HG03354 (cell line): ENCODE measurements at regions not wholly inside any gene's neighbourhood (a gene's known extent, or its start where the extent isn't known, plus 50 kb on each side); places are given as distances from the start of the nearest gene placed in this dataset.
"Not testable (repeated sequence)": the region's sequence is repeated elsewhere in the genome, so short reads cannot be mapped to it uniquely, and the experiment has no call there.

ENCODE experiments used
- ATAC-seq: cut with Tn5 transposase; IDR thresholded peaks from one replicate; pipeline ENCODE4 v1.9.1; 2021; ENCODE audit warnings: mild to moderate bottlenecking; ENCODE audit not compliant: unreplicated experiment, poor library complexity, severe bottlenecking

DNA sequence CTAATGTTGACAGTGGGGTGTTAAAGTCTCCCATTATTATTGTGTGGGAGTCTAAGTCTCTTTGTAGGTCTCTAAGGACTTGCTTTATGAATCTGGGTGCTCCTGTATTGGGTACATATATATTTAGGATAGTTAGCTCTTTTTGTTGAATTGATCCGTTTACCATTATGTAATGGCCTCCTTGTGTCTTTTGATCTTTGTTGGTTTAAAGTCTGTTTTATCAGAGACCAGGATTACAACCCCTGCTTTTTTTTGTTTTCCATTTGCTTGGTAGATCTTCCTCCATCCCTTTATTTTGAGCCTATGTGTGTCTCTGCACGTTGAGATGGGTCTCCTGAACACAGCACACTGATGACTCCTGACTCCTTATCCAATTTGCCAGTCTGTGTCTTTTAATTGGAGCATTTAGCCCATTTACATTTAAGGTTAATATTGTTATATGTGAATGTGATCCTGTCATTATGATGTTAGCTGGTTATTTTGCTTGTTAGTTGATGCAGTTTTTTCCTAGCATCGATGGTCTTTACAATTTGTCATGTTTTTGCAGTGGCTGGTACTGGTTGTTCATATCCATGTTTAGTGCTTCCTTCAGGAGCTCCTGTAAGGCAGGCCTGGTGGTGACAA, 188.9 kb downstream of the TTC6 start:
- ATAC-seq: not testable (repeated sequence)

DNA sequence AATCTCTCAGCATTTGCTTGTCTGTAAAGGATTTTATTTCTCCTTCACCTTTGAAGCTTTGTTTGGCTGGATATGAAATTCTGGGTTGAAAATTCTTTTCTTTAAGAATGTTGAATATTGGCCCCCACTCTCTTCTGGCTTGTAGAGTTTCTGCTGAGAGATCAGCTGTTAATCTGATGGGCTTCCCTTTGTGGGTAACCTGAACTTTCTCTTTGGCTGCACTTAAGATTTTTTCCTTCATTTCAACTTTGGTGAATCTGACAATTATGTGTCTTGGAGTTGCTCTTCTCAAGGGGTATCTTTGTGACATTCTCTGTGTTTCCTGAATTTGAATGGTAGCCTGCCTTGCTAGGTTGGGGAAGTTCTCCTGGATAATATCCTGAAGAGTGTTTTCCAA, 189.4 kb downstream of the TTC6 start:
- not testable (repeated sequence) for ATAC-seq

DNA sequence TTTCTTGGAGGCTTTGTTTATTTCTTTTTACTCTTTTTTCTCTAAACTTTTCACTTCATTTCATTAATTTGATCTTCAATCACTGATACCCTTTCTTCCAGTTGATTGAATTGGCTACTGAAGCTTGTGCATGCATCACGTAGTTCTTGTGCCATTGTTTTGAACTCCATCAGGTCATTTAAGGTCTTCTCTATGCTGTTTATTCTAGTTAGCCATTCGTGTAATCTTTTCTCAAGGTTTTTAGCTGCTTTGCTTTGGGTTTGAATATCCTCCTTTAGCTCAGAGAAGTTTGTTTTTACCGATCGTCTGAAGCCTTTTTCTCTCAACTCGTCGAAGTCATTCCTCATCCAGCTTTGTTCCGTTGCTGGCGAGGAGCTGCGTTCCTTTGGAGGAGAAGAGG, 189.9 kb downstream of the TTC6 start:
- not testable (repeated sequence) for ATAC-seq

DNA sequence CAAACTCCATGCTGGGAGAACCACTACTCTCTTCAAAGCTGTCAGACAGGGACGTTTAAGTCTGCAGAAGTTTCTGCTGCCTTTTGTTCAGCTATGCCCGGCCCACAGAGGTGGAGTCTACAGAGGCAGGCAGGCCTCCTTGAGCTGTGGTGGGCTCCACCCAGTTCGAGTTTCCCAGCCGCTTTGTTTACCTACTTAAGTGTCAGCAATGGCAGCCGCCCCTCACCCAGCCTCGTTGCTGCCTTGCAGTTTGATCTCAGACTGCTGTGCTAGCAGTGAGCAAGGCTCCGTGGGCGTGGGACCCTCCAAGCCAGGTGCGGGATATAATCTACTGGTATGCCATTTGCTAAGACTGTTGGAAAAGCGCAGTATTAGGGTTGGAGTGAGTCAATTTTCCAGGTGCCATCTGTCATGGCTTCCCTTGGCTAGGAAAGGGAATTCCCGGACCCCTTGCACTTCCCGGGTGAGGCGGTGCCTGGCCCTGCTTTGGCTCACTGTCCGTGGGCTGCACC, 190.7 kb downstream of the TTC6 start:
- not testable (repeated sequence) for ATAC-seq

DNA sequence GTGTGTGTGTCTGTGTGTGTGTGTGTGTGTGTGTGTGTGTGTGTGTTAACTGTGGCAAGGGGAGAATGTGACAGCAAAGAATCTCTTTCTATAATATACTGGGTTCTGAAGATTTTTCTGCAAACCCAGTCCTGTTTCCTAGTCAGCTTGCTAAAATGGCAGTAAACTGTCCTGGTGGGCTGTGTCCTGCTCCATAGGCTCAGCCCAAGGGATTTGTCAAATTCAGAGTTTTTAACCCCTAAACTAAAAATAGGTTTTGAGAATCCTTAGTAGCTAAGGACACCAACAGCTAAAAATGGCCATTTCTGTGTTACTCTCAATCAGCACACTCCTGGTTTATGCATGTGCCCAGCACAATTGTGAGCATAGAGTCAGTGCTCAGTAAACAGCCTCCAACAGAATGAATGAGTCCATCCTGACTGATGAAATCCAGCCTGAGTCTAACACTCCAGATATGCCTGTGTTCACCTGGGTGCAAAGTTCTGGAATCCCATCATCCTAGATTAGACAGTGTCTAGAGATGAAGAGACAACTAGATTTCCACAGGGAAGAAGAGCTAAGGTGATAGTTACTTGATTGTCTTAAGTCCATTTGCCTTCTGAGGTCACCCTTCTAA, 192.6 kb downstream of the TTC6 start:
- no peak for ATAC-seq

DNA sequence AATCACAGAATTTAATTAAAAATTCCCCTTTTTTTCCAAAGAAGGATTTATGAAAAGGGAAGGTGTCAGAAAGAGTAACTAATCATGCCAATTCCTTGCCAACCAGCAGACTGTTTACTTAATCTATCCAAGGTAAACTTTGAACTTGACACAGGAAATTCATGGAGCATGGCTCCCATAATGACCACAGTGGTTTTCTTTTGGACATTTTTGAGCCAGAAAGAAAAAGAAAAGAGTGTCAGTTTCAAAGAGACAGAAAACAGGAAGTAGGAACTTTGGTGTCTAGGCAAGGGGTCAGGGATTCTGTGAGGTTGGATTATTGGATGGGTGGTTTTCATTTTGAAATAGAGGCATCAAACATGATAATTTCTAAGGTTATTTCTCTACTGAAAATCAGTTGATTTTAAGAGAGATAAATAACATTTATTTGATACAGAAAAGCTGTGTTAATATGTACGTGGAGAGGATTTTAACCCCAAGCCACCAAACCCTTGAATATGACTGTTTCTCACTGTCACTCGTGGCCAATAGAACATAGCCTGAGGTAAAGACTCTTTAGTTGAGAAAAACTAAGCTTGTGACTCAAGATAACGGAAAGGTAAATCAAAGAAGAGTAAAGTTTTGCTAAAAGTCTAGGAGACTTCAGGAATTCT, 196.1 kb downstream of the TTC6 start:
- no peak for ATAC-seq

DNA sequence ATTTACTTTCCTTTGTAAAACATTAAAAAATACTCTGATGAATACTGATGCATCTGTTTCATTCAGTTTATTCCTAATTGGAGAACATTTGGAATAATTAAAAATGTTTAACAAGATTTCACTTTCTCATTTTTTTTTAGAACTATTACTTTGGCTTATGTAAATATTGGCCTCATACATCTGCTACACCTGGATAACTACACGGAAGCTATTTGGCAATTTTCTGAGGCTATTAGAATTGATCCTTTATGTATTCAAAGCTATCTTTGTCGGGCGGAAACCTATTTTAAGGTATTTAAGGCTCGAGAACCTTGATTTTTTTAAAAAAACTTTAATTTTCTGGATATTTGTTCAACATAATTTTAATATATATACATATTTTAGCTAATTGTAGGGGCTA, 196.7 kb downstream of the TTC6 start:
- no peak for ATAC-seq

DNA sequence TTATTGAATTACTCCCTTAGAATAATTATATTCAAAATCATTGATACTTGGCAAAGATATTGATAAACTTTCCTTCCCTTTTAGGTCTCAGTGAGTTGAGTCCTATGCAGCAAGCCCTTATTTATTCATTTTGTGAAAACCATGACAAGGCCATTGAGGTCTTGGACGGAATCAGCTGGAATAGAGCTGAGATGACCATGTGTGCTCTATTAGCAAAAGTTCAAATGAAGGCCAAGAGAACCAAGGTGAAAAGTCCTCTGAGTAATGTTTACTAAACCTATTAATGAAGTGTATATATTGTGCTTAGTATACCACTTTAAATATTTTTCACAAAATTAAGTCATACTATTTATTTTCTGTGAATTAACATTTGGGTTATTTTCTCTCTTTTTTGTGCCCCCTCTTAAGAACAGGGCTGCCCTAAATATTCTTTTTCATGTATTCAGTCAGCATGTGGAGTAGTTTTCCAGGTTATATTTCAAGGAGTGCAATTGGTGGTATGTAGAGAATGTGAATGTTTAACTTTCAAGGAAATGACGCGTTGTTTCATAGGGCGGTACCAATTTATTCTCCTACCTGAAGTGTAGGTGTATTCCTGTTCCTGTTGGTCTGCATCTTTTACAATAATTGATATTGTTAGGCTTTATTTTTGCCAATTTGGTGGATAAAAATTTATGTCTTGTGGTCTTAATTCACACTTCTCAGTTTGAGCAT, 201.4 kb downstream of the TTC6 start:
- ATAC-seq: no peak

DNA sequence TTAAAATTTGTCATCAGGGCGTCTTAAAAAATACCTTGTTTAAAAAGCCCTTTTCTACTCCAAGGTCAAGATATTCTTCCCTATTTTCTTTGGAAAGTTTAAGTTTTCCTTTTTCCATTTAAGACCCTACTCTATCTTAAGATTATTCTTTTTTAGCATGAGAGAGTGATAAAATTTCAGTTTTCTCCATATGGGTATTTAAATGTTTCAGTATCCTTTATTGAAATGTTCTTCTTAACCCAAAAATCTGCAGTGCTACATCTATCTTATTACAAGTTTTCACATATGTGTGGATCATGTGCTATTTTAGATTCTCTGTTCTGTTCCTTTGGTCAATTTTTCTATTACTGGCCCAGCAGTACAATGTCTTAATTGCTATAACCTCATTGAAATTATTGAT, 202.2 kb downstream of the TTC6 start:
- ATAC-seq: no peak

DNA sequence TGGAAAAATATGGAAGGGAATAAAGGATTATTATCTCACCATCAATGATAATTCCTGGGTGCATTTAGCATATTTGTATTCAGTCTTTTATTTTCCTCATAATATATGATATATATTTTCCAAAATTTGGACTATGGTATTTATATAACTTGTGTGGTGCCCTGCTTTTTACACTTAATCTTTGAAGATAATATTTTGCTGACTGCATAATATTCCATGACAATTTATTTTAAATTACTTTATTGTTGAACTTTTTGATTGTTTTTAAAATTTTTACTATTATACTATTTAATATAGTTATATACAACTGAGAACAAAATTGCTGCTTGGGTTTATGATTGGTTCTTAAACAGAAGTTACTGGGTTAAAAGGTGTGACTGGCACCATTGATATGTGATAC, 212.3 kb downstream of the TTC6 start:
- no peak for ATAC-seq

DNA sequence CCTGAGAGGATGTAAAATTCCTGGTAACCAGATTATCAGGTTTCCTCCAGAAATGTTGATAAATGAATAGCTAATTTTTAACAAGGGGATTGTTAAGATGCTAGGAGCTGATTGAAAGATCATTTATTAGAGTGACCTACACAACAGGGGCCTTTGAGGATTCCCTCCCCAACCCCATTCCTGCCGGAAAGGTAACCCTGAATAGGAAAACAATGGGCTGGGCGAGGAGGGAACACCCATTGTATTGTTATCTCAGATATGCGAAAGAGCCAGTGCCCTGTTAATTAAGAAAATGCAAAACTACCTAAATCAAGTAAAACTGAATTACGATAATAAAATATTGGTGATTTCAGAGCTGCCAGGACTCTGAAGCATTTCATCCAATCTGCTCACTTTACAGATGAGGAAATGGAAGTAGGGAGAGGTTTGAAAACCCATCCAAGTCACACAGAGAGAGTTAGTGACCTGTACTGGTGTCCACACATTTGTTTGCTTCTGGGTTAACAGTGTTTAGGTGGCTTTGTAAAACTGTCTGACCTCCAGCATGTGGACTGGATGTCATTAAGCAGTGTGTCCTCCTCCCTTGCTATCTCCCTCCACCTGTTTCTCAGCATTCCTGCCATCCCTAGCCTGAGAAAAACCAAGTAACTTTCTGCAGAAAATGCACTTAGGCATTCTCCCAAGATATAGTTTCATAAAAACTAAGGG, 214.8 kb downstream of the TTC6 start:
- ATAC-seq: no peak

DNA sequence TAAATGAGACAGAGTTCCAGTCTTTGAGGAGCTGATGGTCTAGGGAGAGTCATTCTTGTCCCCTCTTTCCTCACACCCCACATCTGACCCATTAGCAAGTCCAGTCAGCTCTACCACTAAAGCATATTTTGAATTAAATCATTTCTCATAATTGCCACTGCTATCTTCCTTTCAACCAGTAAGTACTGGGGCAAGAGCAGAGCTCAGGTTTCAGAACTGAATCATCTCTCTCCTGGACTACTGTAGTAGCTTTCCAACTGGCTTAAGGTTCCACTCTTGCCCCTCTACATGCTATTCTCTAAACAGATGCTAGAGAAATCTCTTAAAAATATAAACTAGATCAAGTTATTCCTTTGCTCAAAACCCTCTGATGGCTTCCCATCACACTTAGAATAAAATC, 218.3 kb downstream of the TTC6 start:
- ATAC-seq: no peak

DNA sequence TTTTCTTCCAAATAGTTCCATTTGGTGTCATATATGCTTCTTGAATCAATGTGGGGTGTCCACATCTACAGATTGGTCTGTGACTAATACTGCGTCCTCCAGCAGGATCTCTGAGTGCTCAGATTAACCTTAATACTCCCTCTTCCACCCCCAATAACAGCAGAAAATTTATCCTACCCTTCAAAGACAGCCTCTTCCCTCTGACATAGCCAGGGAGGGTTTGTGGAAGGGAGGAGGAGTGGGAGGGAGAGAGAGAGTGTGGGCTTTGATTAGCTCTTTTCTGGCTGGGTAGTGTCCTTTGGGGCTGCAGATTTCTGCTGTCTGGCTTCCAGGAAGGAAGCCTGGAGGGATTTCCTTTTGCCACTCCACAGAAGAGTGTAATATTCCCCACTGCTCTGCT, 220.7 kb downstream of the TTC6 start:
- ATAC-seq: no peak

DNA sequence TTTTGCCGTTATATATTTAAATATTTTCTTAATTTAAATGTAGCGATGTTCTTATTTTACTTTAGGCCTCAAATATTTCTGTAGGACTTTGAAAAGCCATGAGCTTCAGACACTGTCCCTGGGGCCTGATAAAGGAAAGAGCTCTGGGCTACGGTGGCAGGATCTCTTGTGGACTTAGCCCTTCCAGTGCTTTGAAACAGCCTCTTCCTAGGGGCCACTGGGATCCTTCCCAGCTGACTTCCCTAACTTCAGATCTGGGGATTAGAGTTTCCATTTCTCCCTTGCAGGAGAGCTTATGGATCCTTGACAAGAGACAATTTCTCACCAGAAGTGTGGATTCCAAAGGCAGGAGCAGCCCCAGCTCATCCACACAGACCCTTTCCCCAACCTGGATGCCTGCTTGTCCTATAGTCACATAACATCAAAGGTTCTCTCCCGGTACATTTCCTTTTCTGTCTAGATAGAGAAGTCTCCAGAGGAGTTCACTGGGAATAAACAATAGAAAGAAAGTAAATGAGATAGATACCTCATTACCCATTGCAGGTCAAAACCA, 221.4 kb downstream of the TTC6 start:
- ATAC-seq: no peak

DNA sequence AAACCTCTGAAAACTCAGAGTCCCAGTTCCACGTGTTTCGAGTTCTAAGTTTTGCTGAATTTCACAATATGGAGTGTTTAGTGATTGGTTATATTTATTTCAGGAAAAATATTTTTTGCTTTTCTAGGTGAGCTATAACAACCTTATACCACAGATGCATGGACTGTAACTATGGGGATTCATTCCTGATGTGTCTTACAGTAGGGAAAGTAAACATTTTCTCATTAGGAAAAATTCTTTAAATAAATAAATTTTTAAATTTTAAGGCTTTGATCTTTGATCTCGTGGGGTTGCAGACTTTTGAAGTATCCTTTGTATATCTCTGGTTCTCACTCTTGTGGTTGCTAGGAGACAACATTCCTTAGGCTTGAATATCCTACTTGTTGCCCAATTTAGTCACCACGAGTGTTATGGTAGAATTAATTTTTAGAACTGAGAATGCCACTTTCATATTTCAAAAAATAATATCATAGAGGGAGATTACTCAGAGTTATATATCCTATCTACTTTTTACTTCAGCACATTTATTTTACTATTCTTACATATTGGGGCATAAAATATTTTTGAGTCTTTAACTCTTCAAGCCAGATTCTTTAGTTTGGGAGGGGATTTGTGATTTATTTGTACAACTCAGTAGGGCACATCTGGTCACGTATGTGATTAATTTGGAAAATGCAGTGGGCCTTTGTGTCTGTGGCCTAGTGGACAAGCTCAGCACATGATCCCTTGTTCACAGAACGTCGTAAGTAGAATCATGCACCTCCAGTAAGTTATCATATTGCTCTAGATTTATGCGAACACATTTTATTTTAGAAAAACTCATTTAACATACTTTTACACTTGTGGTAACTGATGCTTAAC, 224.0 kb downstream of the TTC6 start:
- no peak for ATAC-seq

DNA sequence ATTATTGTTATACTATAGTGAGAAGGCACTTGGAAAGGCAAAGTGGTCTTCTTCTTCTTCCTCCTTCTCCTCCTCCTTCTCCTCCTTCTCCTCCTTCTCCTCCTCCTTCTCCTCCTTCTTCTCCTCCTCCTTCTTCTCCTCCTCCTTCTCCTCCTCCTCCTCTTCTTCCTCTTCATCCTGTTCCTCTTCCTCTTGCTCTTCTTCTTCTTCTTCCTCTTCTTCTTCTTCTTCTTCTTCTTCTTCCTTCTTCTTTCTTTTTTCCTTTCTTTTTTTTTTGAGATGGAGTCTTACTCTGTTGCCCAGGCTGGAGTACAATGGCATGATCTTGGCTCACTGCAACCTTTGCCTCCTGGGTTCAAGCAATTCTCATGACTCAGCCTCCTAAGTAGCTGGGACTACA, 225.4 kb downstream of the TTC6 start:
- ATAC-seq: not testable (repeated sequence)

DNA sequence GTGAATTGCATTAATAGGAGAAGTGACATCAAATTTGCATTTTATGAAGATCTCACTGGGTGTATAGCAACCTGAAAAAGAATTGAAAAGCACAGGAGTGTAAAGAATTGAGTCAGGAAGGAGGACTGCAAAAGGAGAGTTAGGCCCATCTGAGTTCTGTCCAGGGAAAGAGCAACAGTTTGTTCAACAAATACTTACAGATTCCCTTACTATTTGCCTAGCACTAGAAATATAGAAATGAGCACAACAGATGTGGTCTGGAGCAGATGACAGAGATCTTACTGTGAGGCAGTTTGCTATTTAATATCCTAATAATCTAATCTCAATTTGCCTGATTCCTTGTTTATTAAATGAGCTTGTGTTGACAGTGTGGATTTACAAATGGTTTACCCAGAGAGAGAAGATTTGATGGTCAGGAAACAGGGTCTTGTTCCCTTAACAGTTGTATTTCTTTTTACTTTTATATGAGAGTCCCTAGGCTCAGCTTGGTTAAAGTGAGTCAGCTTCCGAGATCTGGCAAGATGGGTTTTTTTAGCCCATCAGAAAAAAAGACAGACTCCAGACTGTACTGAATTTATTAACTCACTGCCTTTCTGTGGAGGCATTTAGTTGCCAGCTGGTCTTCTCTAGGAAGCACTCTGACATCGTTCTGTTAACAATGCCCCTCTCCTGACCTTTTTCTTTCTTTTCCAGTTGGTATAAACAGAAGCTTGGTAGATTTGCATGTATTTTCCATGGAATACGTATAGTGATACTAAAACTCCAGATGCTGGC, 229.7 kb downstream of the TTC6 start:
- no peak for ATAC-seq

DNA sequence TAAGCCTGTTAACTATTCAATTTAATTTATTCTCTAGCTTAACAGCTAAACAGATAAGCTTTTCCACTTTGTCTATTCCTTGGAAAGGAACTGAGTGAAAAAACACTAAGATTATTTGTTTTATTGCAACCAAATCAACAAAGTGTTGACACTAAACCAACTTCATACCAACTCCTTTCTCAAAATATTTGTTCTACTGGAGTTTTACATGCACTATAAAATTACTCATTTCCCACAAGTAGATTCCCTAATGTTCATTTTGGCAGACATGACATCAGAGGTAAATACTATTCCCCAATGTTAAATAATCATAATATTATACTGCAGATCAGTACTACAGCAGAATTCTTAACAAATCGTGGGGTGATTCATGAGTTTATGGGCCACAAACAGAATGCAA, 231.4 kb downstream of the TTC6 start:
- ATAC-seq: no peak
